GM18505 (cell line): ENCODE measurements at regions not wholly inside any gene's neighbourhood (a gene's known extent, or its start where the extent isn't known, plus 50 kb on each side); places are given as distances from the start of the nearest gene placed in this dataset.

Experiments
- ATAC-seq: cut with Tn5 transposase; IDR thresholded peaks from one replicate; pipeline ENCODE4 v1.9.1; 2021; ENCODE audit not compliant: unreplicated experiment
- POLR2A ChIP-seq: IDR thresholded peaks from 4 replicates; pipeline ENCODE4 v1.6.1; 2011; ENCODE audit warnings: borderline replicate concordance; ENCODE audit not compliant: insufficient read depth, insufficient read length; ENCODE audit errors: extremely low read depth

DNA sequence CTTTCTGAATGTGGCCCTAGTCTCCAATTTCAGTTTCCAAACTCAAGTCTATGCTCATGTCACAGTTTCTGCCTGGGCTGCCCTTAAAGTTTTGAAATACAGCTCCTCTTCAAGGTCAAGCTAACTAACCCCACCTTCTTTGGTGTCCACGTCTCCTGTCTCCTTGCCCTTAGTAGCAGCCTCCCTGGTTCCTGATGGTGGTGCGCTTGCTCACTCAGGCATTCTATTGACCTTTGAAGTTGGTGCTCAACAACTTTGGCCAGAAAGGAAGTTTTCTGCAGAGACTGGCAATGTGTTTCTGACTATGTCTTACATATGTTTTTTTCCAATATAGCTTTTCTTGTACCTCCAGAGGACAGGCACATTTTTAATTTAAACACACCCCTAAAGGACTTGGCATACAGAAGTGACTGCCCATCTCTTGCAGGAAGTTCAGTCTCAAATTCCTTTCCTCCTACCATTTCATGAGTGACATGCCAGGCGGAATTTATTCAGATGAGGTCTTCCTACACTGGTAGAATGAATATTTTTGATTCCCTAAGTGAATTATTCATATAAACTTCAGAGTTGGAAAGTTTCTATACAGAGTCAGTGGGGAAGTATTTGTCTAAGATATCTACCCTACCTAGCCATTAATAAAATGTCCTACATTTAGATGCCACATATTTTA, 364.3 kb upstream of the USP24 start:
- no peak for ATAC-seq
- TF ChIP-seq POLR2A: no peak

DNA sequence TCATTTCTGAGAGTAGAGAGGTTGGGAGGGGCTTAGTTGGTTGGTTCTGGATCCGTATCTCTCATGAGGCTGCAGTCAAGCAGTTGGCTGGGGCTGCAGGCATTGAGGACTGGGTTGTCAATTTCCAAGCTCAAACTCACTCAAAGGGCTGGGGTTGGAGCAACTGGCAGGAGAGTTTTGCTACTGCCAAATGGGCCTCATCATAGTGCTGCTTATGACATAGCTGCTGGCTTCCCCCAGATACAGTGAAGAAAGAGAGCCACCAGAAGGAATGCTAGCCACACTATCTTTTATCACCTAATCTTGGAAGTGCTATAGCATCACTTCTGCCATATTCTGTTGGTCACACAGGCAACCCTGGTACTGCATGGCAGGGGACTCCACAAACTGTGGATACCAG, 363.5 kb upstream of the USP24 start:
- no peak for TF ChIP-seq POLR2A
- no peak for ATAC-seq

DNA sequence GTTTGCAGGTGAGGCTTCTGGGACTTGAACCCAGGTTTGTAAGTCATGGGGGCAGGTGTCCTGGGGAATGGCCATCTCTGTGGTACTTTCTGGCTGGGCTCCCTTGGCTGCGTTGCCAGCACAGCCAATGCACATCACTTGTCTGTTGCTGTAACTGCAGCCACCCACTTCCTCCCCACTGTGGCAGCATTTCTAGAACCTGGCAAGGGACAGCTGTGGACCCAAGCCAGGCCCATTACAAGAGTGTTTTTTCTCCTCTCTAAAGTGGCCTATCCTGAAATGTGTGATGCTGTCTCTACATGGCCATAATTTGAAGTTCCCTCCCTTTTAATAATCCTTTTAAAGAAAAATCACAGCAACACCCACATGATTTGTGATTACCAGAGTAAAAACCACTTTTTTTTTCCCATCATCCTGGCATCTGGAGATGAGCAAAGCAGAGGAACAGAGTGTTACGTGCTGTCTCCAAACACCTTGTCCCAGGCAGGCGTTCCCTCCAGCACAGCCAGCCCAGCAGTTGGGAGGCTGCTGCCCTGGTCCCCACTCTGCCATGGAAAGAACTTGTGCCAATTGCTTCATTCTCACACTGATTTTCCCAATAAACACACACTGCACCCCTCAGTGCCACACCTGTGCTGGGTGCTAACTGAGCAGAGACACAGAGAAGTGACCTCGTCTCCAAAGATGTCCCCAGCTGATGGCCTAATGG, 360.6 kb upstream of the USP24 start:
- no peak for TF ChIP-seq POLR2A
- ATAC-seq: no peak

DNA sequence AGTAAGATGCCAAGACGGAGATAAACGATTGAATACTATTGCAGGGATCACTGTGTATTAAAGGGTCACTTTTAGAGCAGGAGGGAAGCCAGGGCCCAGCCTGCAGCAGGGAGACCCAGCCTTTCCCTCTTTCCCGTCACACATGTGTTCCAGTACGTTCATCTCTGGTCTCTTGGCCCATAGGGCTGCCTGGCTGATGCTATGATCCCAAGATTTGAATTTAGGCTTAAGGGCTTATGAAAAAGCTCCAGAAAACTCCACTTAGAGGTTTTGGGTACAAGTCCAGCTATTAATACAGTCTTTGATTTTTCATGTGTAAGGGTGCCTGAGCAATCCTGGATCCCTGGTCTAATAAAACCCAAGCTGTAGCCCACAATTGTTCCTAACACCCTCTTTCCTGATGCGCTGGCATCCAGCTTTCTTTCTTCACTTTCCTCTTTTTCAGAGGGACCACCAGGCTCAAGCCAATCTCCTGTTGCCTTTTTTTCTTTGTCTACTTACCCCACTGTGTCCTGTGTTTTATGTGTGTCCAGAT, 359.6 kb upstream of the USP24 start:
- no peak for ATAC-seq
- TF ChIP-seq POLR2A: no peak

DNA sequence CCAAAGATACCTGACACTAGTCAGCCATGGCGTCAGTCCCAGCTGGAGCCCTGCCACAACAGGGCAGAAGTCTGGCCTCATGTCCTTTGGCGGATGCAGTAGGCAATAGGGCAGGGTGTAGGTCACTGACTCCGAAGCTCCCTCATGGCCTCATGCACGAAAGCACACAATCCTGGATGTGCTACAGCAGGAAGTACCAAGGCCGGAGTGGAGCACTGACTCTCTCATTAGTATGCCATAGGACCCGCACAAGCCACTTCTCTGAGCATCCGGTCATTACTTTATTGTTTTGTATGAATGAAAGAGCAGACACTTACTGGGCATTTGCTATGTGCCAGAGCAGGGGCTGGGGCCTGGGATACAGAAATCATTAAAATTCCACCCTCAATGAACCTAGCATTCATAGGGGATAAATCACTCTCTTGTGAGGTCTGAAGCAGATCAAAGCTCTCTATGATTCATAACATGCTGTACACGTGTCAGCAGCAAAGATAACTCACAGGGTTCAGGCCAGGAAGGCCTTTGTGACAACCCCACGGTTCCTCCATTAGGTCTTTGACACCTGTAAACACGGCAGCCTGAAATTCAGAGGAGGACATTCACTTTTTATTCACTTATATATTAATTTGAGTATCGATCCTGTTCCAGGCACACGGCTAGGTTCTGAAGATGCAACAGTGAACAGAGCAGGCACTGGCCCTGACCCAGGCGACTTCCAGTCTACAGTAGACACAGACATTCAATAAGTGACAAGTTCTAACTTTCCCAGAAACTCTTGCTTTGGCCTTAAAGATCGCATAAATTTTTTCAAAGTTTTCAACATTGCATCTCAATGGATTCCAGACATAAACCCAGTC, 357.9 kb upstream of the USP24 start:
- no peak for TF ChIP-seq POLR2A
- ATAC-seq: no peak

DNA sequence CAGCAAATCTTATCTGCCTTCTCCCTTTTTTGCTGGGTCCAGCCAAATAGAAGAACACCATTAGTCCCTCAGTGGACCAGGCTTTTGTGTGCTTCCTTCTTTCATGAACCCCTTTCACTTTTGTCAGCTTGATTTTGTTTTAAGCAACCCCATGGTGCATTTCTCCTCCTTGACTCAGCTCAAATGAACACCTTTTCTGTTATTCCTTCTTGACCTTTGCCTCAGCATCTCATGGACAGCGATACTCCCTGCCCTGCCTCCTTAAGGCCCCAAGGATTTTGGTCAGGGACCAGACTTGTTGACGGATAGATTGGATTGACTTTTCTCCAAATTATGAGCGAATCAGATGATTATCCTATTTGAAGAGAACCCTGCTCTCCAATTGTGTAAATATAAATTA, 356.6 kb upstream of the USP24 start:
- no peak for ATAC-seq
- TF ChIP-seq POLR2A: no peak

DNA sequence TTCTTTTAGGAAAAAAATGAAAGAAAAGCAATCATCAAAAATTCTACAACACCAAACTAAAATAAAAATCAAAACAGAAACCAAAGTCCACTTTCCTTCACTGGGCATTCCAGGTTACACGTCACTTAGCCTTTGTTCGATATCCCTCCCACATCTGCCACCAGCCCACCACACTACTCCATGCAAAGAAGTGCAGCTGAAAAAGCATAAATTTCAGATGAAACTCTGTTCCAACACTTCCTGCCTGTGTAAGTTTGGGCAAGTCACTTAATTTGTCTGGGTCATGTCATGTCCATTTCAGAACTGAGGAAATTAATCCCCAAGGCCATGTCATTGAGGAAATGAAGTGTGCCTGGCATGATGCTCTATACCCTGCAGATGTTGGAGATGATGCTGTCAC, 354.3 kb upstream of the USP24 start:
- no peak for ATAC-seq
- no peak for TF ChIP-seq POLR2A

DNA sequence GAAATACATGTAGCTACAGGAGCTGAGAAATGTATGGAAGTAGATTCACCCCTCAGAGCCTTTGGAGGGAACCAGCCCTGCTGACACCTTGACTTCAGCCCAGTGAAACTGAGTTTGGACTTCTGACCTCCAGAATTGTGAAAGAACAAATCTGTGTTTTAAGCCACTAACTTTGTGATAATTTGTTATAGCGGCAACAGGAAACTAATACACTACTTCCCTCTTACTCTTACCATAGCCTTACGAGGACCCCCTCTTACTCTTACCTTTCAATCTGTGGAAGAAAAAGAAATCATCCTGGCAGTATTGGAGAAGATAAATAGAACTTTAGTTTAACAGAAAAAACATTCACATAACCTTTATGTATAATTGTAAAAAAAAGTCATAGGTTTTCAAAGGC, 353.6 kb upstream of the USP24 start:
- no peak for ATAC-seq
- no peak for TF ChIP-seq POLR2A

DNA sequence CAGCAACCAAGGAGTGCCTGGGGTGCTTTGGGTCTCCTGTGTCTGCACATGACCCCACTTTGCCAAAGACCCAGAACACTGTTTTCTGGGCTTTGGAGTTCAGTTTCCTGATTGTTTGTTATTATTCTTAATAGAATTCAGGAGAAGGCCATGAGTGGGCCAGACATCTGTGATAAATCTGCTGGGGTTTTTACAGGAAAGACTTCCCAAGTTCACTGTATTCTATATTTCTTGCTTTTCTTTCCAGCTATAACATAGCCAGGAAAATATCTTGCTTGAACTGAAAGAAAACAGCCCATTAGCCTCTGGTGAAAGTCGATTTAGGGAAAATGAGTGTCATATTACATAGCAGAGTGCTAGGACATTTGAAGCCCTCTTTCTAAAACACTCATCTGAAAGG, 345.1 kb upstream of the USP24 start:
- no peak for ATAC-seq
- no peak for TF ChIP-seq POLR2A

DNA sequence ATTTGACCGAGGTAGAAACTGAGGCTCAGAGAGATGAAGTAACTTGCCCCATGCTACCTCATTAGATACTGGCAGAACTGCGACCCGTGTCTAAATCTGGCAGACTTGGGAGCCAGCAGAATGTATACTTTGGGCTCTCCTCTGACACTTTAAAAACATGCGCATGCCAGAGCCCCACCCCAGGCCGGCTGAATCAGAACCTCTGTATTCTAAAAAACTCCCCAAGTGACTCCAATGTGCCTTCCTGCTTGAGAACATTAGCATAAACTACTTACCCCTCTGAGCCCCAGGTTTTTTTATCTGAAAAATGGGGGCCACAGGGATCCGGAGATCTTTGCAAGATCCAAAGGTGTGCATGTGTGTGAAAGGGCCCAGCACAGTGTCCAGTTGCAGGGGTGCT, 344.7 kb upstream of the USP24 start:
- no peak for ATAC-seq
- TF ChIP-seq POLR2A: no peak

DNA sequence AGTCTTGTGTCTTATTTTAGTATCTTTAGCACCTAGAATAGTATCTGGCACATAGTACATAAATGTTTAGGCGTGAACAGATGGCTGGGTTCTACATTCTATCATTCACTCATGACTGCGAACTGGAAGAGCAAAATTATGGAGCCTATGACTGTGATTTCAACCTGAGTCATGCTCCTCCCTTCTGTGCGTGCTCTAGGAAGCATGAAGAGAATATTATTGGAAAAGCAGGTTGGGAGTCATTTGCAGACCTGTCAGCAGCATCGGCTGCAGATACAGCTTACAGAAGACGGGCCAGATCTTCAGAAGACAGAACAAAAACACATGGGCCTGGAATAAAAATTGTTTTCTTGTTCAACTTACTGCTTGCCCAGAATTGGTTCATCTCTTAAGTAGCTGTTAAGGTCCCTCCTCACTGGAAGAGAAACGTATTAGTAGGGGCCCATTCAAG, 344.0 kb upstream of the USP24 start:
- ATAC-seq: no peak
- no peak for TF ChIP-seq POLR2A

DNA sequence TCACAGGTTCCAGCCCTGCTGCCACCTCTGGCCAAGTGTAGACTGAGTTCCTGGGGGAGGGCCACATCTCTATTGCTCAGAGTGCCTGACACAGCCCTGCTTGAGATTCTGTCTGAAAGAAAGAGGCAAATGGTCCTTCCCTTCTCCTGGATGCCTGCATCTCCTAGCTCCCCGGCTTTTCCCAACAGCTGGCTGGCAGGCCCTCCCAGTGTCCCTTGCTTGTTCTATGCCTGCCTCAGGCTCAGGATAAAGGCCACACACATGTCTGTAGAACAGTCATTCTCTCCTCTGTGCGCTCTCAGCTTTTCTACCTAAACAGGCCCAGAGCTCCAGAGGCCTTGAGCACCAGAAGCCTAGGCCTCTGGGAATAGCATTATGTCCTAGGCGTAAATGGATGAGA, 343.4 kb upstream of the USP24 start:
- no peak for TF ChIP-seq POLR2A
- no peak for ATAC-seq

DNA sequence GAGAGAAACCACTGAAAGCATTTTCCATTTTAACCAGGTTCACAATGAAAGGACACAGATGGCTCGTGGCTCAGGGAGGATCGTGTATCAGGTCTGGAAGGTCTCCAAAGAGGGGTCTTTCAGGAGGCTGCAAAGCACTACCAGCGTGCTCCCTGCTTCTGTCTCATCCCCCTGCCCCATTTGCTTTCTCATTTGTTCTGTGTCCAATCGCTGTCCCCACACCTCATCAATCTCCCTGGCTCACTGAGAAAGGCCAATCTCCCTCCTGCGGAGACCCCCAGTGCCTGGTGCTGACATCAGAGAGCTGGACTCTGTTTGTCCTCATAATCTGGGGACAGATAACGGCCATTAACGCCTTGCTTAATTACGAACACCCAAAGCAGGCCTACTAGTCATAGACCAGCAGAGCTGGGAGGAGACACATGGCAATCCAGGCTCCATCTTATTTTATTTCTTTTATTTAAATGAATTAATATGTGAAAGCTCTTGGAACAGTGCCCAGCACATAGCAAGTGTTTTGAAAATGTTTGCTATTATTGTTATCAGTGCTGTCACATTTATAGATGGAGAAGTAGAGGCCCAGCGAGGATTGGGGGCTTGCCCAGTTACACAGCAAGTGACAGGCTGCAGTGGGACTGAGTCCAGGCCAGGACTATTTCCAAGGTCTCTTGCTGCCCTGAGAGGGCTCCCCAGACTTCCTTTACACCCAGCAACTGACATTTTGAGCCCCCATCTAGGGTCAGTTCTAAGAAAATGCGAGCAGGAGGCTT, 341.0 kb upstream of the USP24 start:
- TF ChIP-seq POLR2A: no peak
- ATAC-seq: no peak
